HepG2 (cell line): ENCODE measurements at regions not wholly inside any gene's neighbourhood (a gene's known extent, or its start where the extent isn't known, plus 50 kb on each side); places are given as distances from the start of the nearest gene placed in this dataset.

Source experiments
- ATAC-seq: fragments of 200-7000 bp; cut with Tn5 transposase; 3 replicates; pipeline ENCODE4 v1.9.1; 2020; ENCODE audit warnings: mild to moderate bottlenecking, moderate library complexity
- BruUV-seq: library from RNA; stranded (reverse); fragments of 400-500 nt; replicated peaks from 2 replicates; lab custom pipeline; 2021; lab: Mats Ljungman, UMichigan
- CTCF ChIA-PET: fragments of 300-600 bp; formaldehyde crosslinking; extraction: SDS; loops from one replicate; lab custom pipeline; 2021; ENCODE audit warnings: low total read pairs, inconsistent platforms, low intra/inter-chr PET ratio; lab: Yijun Ruan, JAX
- POLR2A ChIA-PET: fragments of 350-600 bp; sonication (Branson Sonifier 250); formaldehyde crosslinking; loops from one replicate; lab custom pipeline; 2020; ENCODE audit warnings: antibody characterized with exemption, inconsistent platforms; lab: Yijun Ruan, JAX
- DNase-seq: peaks from one replicate; pipeline ENCODE4 v3.0.0-alpha.2; 2015; ENCODE audit warnings: low spot score
- FAIRE-seq: peaks from 3 replicates; lab custom pipeline; 2011; peaks lifted over from hg19 to GRCh38; lab: Jason Lieb, UNC
- H2AFZ ChIP-seq: one replicate; pipeline ENCODE4 v1.6.1; 2011; ENCODE audit warnings: low read length, inconsistent platforms
- H3K27ac ChIP-seq: fragments of 300-600 bp; 3 replicates; pipeline ENCODE4 v1.8.0; 2011; ENCODE audit warnings: mixed run types, mild to moderate bottlenecking, mixed read lengths, low read length, inconsistent platforms; ENCODE audit not compliant: insufficient read depth; ENCODE audit errors: extremely low read length
- H3K27me3 ChIP-seq, 2 experiments: fragments of 200-600 bp in 1 of 2; 2 replicates in 1 of 2; 3 replicates in 1 of 2; pipeline versions ENCODE4 v1.6.0 to v1.8.0; 2011; ENCODE audit warnings: low read length in 2 of 2, mild to moderate bottlenecking in 2 of 2, moderate library complexity in 2 of 2, inconsistent platforms in 1 of 2; ENCODE audit not compliant: insufficient read depth in 2 of 2, control insufficient read depth in 1 of 2
- H3K36me3 ChIP-seq, 2 experiments: fragments of 200-600 bp in 1 of 2; replicated peaks in 1 of 2; 2 replicates in 1 of 2; 3 replicates in 1 of 2; pipeline versions ENCODE4 v1.5.1 to v1.8.0; 2011; ENCODE audit warnings: low read length in 2 of 2, inconsistent platforms in 1 of 2; ENCODE audit not compliant: insufficient read depth in 2 of 2, control insufficient read depth in 1 of 2
- H3K4me1 ChIP-seq: 2 replicates; pipeline ENCODE4 v1.5.1; 2012; ENCODE audit warnings: low read length, inconsistent platforms; ENCODE audit not compliant: insufficient read depth
- H3K4me2 ChIP-seq: 2 replicates; pipeline ENCODE4 v1.6.0; 2011; ENCODE audit warnings: low read depth, low read length, inconsistent platforms
- H3K4me3 ChIP-seq, 3 experiments: fragments of 200-600 bp in 1 of 3; sonication (generic), shearing (Covaris generic) in 1 of 3; replicated peaks in 1 of 3; 2 replicates each; pipeline ENCODE4 v1.5.1; 2011 to 2016; ENCODE audit warnings: low read length in 3 of 3, inconsistent platforms in 2 of 3, low read depth in 2 of 3, mild to moderate bottlenecking in 2 of 3, control low read depth in 1 of 3, mixed read lengths in 1 of 3; ENCODE audit not compliant: insufficient read depth in 1 of 3
- H3K79me2 ChIP-seq: one replicate; pipeline ENCODE4 v1.6.1; 2011; ENCODE audit warnings: low read length, inconsistent platforms; ENCODE audit not compliant: insufficient read depth
- H3K9ac ChIP-seq: 2 replicates; pipeline ENCODE4 v1.6.0; 2011; ENCODE audit warnings: mild to moderate bottlenecking, low read depth, low read length, inconsistent platforms; ENCODE audit not compliant: insufficient read depth
- H3K9me3 ChIP-seq: 2 replicates; pipeline ENCODE4 v1.5.1; 2012; ENCODE audit warnings: mild to moderate bottlenecking, low read length
- H4K20me1 ChIP-seq: 2 replicates; pipeline ENCODE4 v1.6.0; 2011; ENCODE audit warnings: inconsistent platforms, mild to moderate bottlenecking, low read length, moderate library complexity; ENCODE audit not compliant: insufficient read depth
- FOXO1 ChIP-seq: sonication (generic); formaldehyde crosslinking; IDR thresholded peaks from 2 replicates; pipeline ENCODE4 v1.4.0; 2020; ENCODE audit warnings: missing genetic modification reagents
- GFI1 ChIP-seq: sonication (generic); formaldehyde crosslinking; IDR thresholded peaks from 2 replicates; pipeline ENCODE4 v1.5.0; 2020; ENCODE audit warnings: missing genetic modification reagents, mild to moderate bottlenecking, borderline replicate concordance
- KLF15 ChIP-seq: sonication (generic); formaldehyde crosslinking; IDR thresholded peaks from 2 replicates; pipeline ENCODE4 v1.8.1; 2023; ENCODE audit warnings: borderline replicate concordance, mild to moderate bottlenecking, inconsistent platforms, missing genetic modification reagents, mixed read lengths
- ZNF430 ChIP-seq: sonication (generic); formaldehyde crosslinking; IDR thresholded peaks from 2 replicates; pipeline ENCODE4 v1.9.0; 2021; ENCODE audit warnings: mild to moderate bottlenecking, missing genetic modification reagents
- WGBS: methylation state at CpG from one replicate; pipeline ENCODE4 v1.1.6; 2017; ENCODE audit warnings: low lambda C conversion rate; 5-methylcytosine and 5-hydroxymethylcytosine counted together
- in situ Hi-C: cut with HindIII; loops from 2 replicates; pipeline ENCODE4 v1.10.0; 2017; ENCODE audit warnings: low pct_unique_long_range_greater_than_20kb; ENCODE audit not compliant: extremely low pct_ligation_motif_present
- intact Hi-C: fragments of 100-400 bp; cut with micrococcal nuclease; formaldehyde crosslinking; loops from one replicate; pipeline ENCODE4 v1.10.0; 2022; ENCODE audit not compliant: unreplicated experiment
- TF ChIP-seq, protein P1 (sequence below): sonication (generic); formaldehyde crosslinking; IDR thresholded peaks from 2 replicates; pipeline ENCODE4 v1.5.0; 2020; ENCODE audit warnings: mild to moderate bottlenecking, missing genetic modification reagents, moderate library complexity

DNA sequence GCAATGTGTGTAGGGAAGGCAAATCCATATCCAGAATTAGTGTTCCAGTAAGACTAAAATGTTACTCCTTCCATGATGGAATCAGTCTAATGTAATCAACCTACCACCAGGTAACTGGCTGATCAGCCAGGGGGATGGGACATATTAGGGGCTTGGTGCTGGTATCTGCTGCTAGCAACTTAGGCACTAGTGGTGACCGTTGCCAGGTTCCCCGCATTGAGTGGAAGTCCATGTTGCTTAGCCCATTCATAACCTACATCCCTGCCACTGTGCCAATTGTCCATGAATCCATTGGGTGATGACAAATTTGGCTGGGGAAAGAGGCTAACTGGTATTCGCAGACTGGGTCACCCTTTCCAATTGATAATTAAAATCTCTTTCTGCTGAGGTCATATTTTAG is 212.2 kb upstream of the ROBO1 start:
- DNase-seq = no peak
- no peak for ATAC-seq
- H3K27me3 ChIP-seq = no peaks in the 10 kb centered on the region
- H3K4me2 ChIP-seq = no peak overlapping the region
- H3K4me1 ChIP-seq = no peaks in the 10 kb centered on the region
- no peak overlapping the region for H3K4me3 ChIP-seq
- no peaks in the 10 kb centered on the region for H3K36me3 ChIP-seq
- H2AFZ ChIP-seq = no peak overlapping the region
- no peaks in the 10 kb centered on the region for H3K79me2 ChIP-seq
- no peaks in the 10 kb centered on the region for H3K9me3 ChIP-seq
- 10% methylated on average over 2 of the region's 3 CpGs for WGBS
- no peak for TF ChIP-seq ZNF430 (CRISPR knock-in tag)
- no peak for TF ChIP-seq KLF15 (CRISPR knock-in tag)
- TF ChIP-seq GFI1 (CRISPR knock-in tag) = no peak
- H3K9ac ChIP-seq = no peak overlapping the region
- BruUV-seq = no TSS peak
- ChIA-PET CTCF (no interaction called here), POLR2A (no interaction called here)
- no peaks in the 10 kb centered on the region for H4K20me1 ChIP-seq
- in situ Hi-C loops (no loop called here), intact Hi-C loops (no loop called here)
- FAIRE-seq = no peak
- no peak overlapping the region for H3K27ac ChIP-seq

DNA sequence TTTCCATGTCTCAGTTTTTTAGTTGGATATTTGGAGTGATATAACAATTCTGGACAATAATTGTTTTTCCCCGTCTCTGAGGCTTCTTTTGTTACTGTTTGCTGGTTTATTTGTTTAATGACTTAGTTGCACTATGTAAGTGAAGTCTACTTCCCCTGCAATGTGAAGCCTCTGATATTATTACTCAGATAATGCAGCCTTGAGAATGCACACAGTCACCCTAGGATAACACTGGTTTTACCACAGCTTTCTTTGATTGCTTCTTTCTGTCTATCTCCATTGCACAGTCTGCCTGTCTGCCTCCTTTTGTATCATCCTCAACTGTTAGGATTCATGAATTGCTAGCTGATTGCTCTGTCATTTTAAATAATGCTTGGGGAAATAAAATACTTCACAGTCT is 208.7 kb upstream of the ROBO1 start:
- Histone ChIP-seq H3K27ac (no peak overlapping the region), H3K9me3 (no peaks in the 10 kb centered on the region), H3K27me3 (no peaks in the 10 kb centered on the region), H3K4me2 (no peak overlapping the region), H3K9ac (no peak overlapping the region), H3K79me2 (no peaks in the 10 kb centered on the region), H3K36me3 (no peaks in the 10 kb centered on the region), H3K4me1 (no peaks in the 10 kb centered on the region), H3K4me3 (no peak overlapping the region), H2AFZ (no peak overlapping the region), H4K20me1 (no peaks in the 10 kb centered on the region)
- FAIRE-seq = no peak
- no TSS peak for BruUV-seq
- no peak for DNase-seq
- WGBS = 0% methylated on average over 1 of the region's 1 CpG
- in situ Hi-C loops = no loop called here
- ATAC-seq = no peak
- intact Hi-C loops = no loop called here
- CTCF ChIA-PET = no interaction called here
- POLR2A ChIA-PET = no interaction called here
- TF ChIP-seq FOXO1 = no peak
- TF ChIP-seq, protein P1, sequence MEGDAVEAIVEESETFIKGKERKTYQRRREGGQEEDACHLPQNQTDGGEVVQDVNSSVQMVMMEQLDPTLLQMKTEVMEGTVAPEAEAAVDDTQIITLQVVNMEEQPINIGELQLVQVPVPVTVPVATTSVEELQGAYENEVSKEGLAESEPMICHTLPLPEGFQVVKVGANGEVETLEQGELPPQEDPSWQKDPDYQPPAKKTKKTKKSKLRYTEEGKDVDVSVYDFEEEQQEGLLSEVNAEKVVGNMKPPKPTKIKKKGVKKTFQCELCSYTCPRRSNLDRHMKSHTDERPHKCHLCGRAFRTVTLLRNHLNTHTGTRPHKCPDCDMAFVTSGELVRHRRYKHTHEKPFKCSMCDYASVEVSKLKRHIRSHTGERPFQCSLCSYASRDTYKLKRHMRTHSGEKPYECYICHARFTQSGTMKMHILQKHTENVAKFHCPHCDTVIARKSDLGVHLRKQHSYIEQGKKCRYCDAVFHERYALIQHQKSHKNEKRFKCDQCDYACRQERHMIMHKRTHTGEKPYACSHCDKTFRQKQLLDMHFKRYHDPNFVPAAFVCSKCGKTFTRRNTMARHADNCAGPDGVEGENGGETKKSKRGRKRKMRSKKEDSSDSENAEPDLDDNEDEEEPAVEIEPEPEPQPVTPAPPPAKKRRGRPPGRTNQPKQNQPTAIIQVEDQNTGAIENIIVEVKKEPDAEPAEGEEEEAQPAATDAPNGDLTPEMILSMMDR (CRISPR knock-in tag) = no peak
